H9 (cell line): ENCODE measurements at regions not wholly inside any gene's neighbourhood (a gene's known extent, or its start where the extent isn't known, plus 50 kb on each side); places are given as distances from the start of the nearest gene placed in this dataset.

Experiments
- DNase-seq: peaks from one replicate; pipeline ENCODE4 v3.0.0-alpha.2; 2017
- H2AFZ ChIP-seq: one replicate; pipeline ENCODE4 v1.6.1; 2013; ENCODE audit warnings: mild to moderate bottlenecking, low read length, control low read depth, moderate library complexity
- H2AK5ac ChIP-seq: 2 replicates; pipeline ENCODE4 v1.6.1; 2013; ENCODE audit warnings: low read length, control low read depth, mixed read lengths; ENCODE audit not compliant: insufficient read length
- H2BK120ac ChIP-seq: one replicate; pipeline ENCODE4 v1.6.1; 2013; ENCODE audit warnings: low read depth, mild to moderate bottlenecking, low read length, control low read depth, inconsistent platforms; ENCODE audit not compliant: poor library complexity, severe bottlenecking
- H2BK12ac ChIP-seq: 2 replicates; pipeline ENCODE4 v1.6.1; 2013; ENCODE audit warnings: low read length, control low read depth, mixed read lengths, low read depth; ENCODE audit not compliant: insufficient read length
- H2BK15ac ChIP-seq: 2 replicates; pipeline ENCODE4 v1.6.1; 2013; ENCODE audit warnings: low read depth, low read length, control low read depth
- H2BK20ac ChIP-seq: one replicate; pipeline ENCODE4 v1.6.1; 2013; ENCODE audit warnings: low read depth, mild to moderate bottlenecking, low read length, control low read depth, inconsistent platforms; ENCODE audit not compliant: poor library complexity, severe bottlenecking
- H2BK5ac ChIP-seq: 2 replicates; pipeline ENCODE4 v1.6.1; 2013; ENCODE audit warnings: low read length, control low read depth, mixed read lengths; ENCODE audit not compliant: insufficient read length
- H3K14ac ChIP-seq: 2 replicates; pipeline ENCODE4 v1.6.1; 2013; ENCODE audit warnings: low read length, control low read depth; ENCODE audit not compliant: insufficient read depth
- H3K18ac ChIP-seq: 2 replicates; pipeline ENCODE4 v1.6.1; 2013; ENCODE audit warnings: low read depth, mild to moderate bottlenecking, mixed read lengths, low read length, control low read depth; ENCODE audit not compliant: insufficient read length
- H3K23ac ChIP-seq: 2 replicates; pipeline ENCODE4 v1.6.1; 2013; ENCODE audit warnings: low read length, control low read depth, mixed read lengths, low read depth; ENCODE audit not compliant: insufficient read length
- H3K23me2 ChIP-seq: 2 replicates; pipeline ENCODE4 v1.6.1; 2013; ENCODE audit warnings: low read depth, mild to moderate bottlenecking, mixed read lengths, low read length, control low read depth; ENCODE audit not compliant: insufficient read length, poor library complexity, severe bottlenecking
- H3K27ac ChIP-seq: 2 replicates; pipeline ENCODE4 v1.5.1; 2013; ENCODE audit warnings: low read length, control low read depth, mixed read lengths, low read depth; ENCODE audit not compliant: insufficient read length
- H3K27me3 ChIP-seq: 2 replicates; pipeline ENCODE4 v1.6.1; 2013; ENCODE audit warnings: low read length, control low read depth, inconsistent platforms; ENCODE audit not compliant: insufficient read depth
- H3K4ac ChIP-seq: 2 replicates; pipeline ENCODE4 v1.6.1; 2013; ENCODE audit warnings: low read depth, mild to moderate bottlenecking, control low read depth, inconsistent platforms, low read length, moderate library complexity
- H3K4me1 ChIP-seq: 2 replicates; pipeline ENCODE4 v1.6.1; 2013; ENCODE audit warnings: low read length, control low read depth, inconsistent platforms; ENCODE audit not compliant: insufficient read depth
- H3K4me2 ChIP-seq: 2 replicates; pipeline ENCODE4 v1.6.1; 2013; ENCODE audit warnings: low read length, control low read depth, mixed read lengths; ENCODE audit not compliant: insufficient read length, insufficient read depth
- H3K56ac ChIP-seq: 2 replicates; pipeline ENCODE4 v1.6.1; 2013; ENCODE audit warnings: low read depth, mild to moderate bottlenecking, mixed read lengths, low read length, control low read depth; ENCODE audit not compliant: insufficient read length
- H3K79me1 ChIP-seq: 2 replicates; pipeline ENCODE4 v1.6.1; 2013; ENCODE audit warnings: low read depth, mild to moderate bottlenecking, moderate library complexity, low read length, control low read depth, inconsistent platforms; ENCODE audit not compliant: insufficient read depth, poor library complexity, severe bottlenecking
- H3K79me2 ChIP-seq: 2 replicates; pipeline ENCODE4 v1.6.1; 2013; ENCODE audit warnings: low read length, control low read depth, inconsistent platforms; ENCODE audit not compliant: insufficient read depth
- H3K9ac ChIP-seq: 2 replicates; pipeline ENCODE4 v1.6.1; 2013; ENCODE audit warnings: low read length, control low read depth, mixed read lengths; ENCODE audit not compliant: insufficient read length; ENCODE audit errors: extremely low read depth
- H3K9me3 ChIP-seq: one replicate; pipeline ENCODE4 v1.6.1; 2013; ENCODE audit warnings: low read depth, low read length, inconsistent platforms; ENCODE audit not compliant: control insufficient read depth
- H3T11ph ChIP-seq: one replicate; pipeline ENCODE4 v1.6.1; 2013; ENCODE audit warnings: mild to moderate bottlenecking, low read length, control low read depth, inconsistent platforms
- H4K20me1 ChIP-seq: one replicate; pipeline ENCODE4 v1.6.1; 2013; ENCODE audit not compliant: control insufficient read depth, insufficient read length, insufficient read depth
- H4K5ac ChIP-seq: 2 replicates; pipeline ENCODE4 v1.6.1; 2013; ENCODE audit warnings: low read depth, mild to moderate bottlenecking, mixed read lengths, low read length, control low read depth; ENCODE audit not compliant: insufficient read length
- H4K8ac ChIP-seq: replicated peaks from 2 replicates; pipeline ENCODE4 v1.6.1; 2013; ENCODE audit warnings: low read length, control low read depth, mixed read lengths, low read depth; ENCODE audit not compliant: insufficient read length
- H4K91ac ChIP-seq: 2 replicates; pipeline ENCODE4 v1.6.1; 2013; ENCODE audit warnings: low read depth, mild to moderate bottlenecking, moderate library complexity, mixed read lengths, low read length, control low read depth; ENCODE audit not compliant: insufficient read length
- H3K27ac Mint-ChIP-seq, 3 experiments: 2 replicates in 2 of 3; 3 replicates in 1 of 3; pipeline ENCODE4 v1.8.0; 2020 to 2021; ENCODE audit warnings: mixed read lengths in 3 of 3, mild to moderate bottlenecking in 1 of 3, moderate library complexity in 1 of 3
- H3K27me3 Mint-ChIP-seq: 2 replicates; pipeline ENCODE4 v1.8.0; 2021; ENCODE audit warnings: low read depth, mild to moderate bottlenecking, moderate library complexity, mixed read lengths
- H3K36me3 Mint-ChIP-seq, 3 experiments: 2 replicates in 2 of 3; 3 replicates in 1 of 3; pipeline ENCODE4 v1.8.0; 2020 to 2021; ENCODE audit warnings: low read depth in 3 of 3, mixed read lengths in 3 of 3; ENCODE audit not compliant: insufficient read depth in 1 of 3
- H3K4me1 Mint-ChIP-seq, 2 experiments: 2 replicates each; pipeline ENCODE4 v1.8.0; 2020; ENCODE audit warnings: mixed read lengths in 2 of 2
- H3K4me3 Mint-ChIP-seq, 2 experiments: 2 replicates in 1 of 2; 3 replicates in 1 of 2; pipeline ENCODE4 v1.8.0; 2020 to 2021; ENCODE audit warnings: mild to moderate bottlenecking in 2 of 2, mixed read lengths in 2 of 2, moderate library complexity in 1 of 2
- H3K9me3 Mint-ChIP-seq, 2 experiments: 2 replicates in 1 of 2; 3 replicates in 1 of 2; pipeline ENCODE4 v1.8.0; 2020; ENCODE audit warnings: mild to moderate bottlenecking in 2 of 2, mixed read lengths in 2 of 2, moderate library complexity in 1 of 2
- WGBS: extraction: QIAGEN DNeasy Blood & Tissue Kit; methylation state at CpG from one replicate; pipeline ENCODE4 v1.1.7; 2013; ENCODE audit warnings: missing lambda C conversion rate, low lambda C conversion rate, mixed read lengths; ENCODE audit not compliant: insufficient read length; ENCODE audit errors: extremely low coverage; 5-methylcytosine and 5-hydroxymethylcytosine counted together
- TF ChIP-seq, protein P1 (sequence below): fragments of 200-600 bp; sonication (generic); conservative IDR thresholded peaks from 3 replicates; pipeline ENCODE4 v1.8.0; 2021; ENCODE audit warnings: antibody characterized with exemption, mild to moderate bottlenecking

DNA sequence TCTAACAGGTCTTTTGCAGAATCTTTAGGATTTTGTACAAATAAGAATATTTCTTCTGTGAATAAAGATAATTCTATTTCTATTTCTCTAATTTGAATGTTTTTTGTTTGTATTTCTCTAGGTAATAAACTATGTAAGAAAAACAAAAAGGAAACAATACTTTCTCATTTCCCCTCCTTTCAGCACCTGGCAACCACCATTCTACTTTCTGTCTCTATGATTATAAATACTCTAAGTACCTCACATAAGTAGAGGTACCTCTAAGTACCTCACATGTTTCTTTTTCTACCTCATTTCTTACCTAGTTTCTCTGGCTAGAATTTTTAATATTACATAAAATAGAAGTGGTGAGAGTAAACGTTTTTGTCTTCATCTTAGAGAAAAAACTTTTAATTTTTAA is 550.0 kb downstream of the EPHA5 start:
- Mint-ChIP-seq H3K4me1 (peaks cover 7% of the 10 kb centered on the region in 2 experiments), H3K27ac (no peak overlapping the region), H3K9me3 (no peaks in the 10 kb centered on the region; a peak in 2 of 5 replicates), H3K27me3 (no peaks in the 10 kb centered on the region), H3K36me3 (0 out of 7 replicates have a peak, but pooled peaks cover 0 to 2% (median 0%) of the 10 kb centered on the region in 3 experiments), H3K4me3 (no peak overlapping the region)
- H2AFZ ChIP-seq: no peak overlapping the region
- H3K56ac ChIP-seq: no peak overlapping the region
- no peak overlapping the region for H3K9ac ChIP-seq
- H2BK120ac ChIP-seq: no peak overlapping the region
- no peak overlapping the region for H3K18ac ChIP-seq
- no peaks in the 10 kb centered on the region for H3K9me3 ChIP-seq
- H2AK5ac ChIP-seq: no peak overlapping the region
- H3K4me1 ChIP-seq: no peaks in the 10 kb centered on the region
- no peaks in the 10 kb centered on the region for H3K23me2 ChIP-seq
- no peak overlapping the region for H3K4me2 ChIP-seq
- H3T11ph ChIP-seq: no peak overlapping the region
- TF ChIP-seq, protein P1, sequence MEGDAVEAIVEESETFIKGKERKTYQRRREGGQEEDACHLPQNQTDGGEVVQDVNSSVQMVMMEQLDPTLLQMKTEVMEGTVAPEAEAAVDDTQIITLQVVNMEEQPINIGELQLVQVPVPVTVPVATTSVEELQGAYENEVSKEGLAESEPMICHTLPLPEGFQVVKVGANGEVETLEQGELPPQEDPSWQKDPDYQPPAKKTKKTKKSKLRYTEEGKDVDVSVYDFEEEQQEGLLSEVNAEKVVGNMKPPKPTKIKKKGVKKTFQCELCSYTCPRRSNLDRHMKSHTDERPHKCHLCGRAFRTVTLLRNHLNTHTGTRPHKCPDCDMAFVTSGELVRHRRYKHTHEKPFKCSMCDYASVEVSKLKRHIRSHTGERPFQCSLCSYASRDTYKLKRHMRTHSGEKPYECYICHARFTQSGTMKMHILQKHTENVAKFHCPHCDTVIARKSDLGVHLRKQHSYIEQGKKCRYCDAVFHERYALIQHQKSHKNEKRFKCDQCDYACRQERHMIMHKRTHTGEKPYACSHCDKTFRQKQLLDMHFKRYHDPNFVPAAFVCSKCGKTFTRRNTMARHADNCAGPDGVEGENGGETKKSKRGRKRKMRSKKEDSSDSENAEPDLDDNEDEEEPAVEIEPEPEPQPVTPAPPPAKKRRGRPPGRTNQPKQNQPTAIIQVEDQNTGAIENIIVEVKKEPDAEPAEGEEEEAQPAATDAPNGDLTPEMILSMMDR: no peak
- no peak overlapping the region for H3K23ac ChIP-seq
- no peaks in the 10 kb centered on the region for H4K20me1 ChIP-seq
- H2BK5ac ChIP-seq: no peak overlapping the region
- no peak for DNase-seq
- no peak overlapping the region for H2BK20ac ChIP-seq
- no CpG with 5 or more reads among the region's 1 CpG for WGBS
- H2BK15ac ChIP-seq: no peak overlapping the region
- H4K5ac ChIP-seq: no peak overlapping the region
- no peak overlapping the region for H4K8ac ChIP-seq
- no peak overlapping the region for H2BK12ac ChIP-seq
- no peaks in the 10 kb centered on the region for H3K27me3 ChIP-seq
- no peak overlapping the region for H3K27ac ChIP-seq
- H4K91ac ChIP-seq: no peak overlapping the region
- no peak overlapping the region for H3K4ac ChIP-seq
- H3K79me1 ChIP-seq: no peaks in the 10 kb centered on the region
- H3K14ac ChIP-seq: no peak overlapping the region
- no peaks in the 10 kb centered on the region for H3K79me2 ChIP-seq
